ENCODE measurements at regions not wholly inside any gene's neighbourhood (a gene's known extent, or its start where the extent isn't known, plus 50 kb on each side); places are given as distances from the start of the nearest gene placed in this dataset.

- TF ChIP-seq POLR2A (IDR thresholded peaks at IDR 0.05): no peak
- TF ChIP-seq CTCF (IDR thresholded peaks at IDR 0.05): no peak
- TF ChIP-seq EP300 (IDR thresholded peaks at IDR 0.05): no peak
Observed at GRCh38 chr2:128579825-128580224, 261.2 kb upstream of the HS6ST1 start.

Data from ovary (tissue), 3 donors.